ENCODE measurements at regions not wholly inside any gene's neighbourhood (a gene's known extent, or its start where the extent isn't known, plus 50 kb on each side); places are given as distances from the start of the nearest gene placed in this dataset.

GRCh38 chr10:117441812-117442443, 66.7 kb upstream of the PDZD8 start:
- no peak for DNase-seq
- TF ChIP-seq POLR2AphosphoS5 (IDR thresholded peaks at IDR 0.05; ENCODE audit: low read depth, low read length) (no peak), GABPA (IDR thresholded peaks at IDR 0.05; ENCODE audit: low read depth) (no peak), YY1 (IDR thresholded peaks at IDR 0.05; ENCODE audit: low read depth) (no peak), RAD21 (IDR thresholded peaks at IDR 0.05; ENCODE audit: low read length) (no peak), FOSL2 (IDR thresholded peaks at IDR 0.05; ENCODE audit: borderline replicate concordance, low read depth) (no peak), USF2 (IDR thresholded peaks at IDR 0.05; ENCODE audit: borderline replicate concordance, low read depth, low read length) (no peak), FOXJ3 (CRISPR knock-in tag; IDR thresholded peaks at IDR 0.05) (no peak)
- Histone ChIP-seq H3K4me1 (ENCODE audit: control insufficient read depth in 1 of 2, insufficient read depth in 2 of 2, low read depth in 1 of 2, low read length in 1 of 2) (no peaks in the 10 kb centered on the region; a peak in 1 of 4 replicates), H3K4me2 (no peak overlapping the region), H4K20me1 (ENCODE audit: insufficient read depth) (no peaks in the 10 kb centered on the region), H3K9me3 (no peaks in the 10 kb centered on the region), H3K9ac (no peak overlapping the region), H3F3A (replicated peaks; ENCODE audit: insufficient read depth) (no peaks in the 10 kb centered on the region), H2AFZ (ENCODE audit: low read depth) (no peak overlapping the region), H3K79me2 (ENCODE audit: insufficient read depth) (no peaks in the 10 kb centered on the region), H3K36me3 (replicated peaks in 1 of 2; ENCODE audit: control insufficient read depth in 1 of 2, insufficient read depth in 2 of 2, low read length in 1 of 2) (no peaks in the 10 kb centered on the region), H3K27ac (ENCODE audit: low read depth in 2 of 2, low read length in 1 of 2) (no peak overlapping the region), H3K4me3 (ENCODE audit: low read depth in 2 of 2, low read length in 1 of 2) (no peak overlapping the region), H3K9me2 (no peaks in the 10 kb centered on the region), H3K27me3 (ENCODE audit: insufficient read depth) (no peaks in the 10 kb centered on the region)
- 38% methylated on average over 6 of the region's 6 CpGs for WGBS (ENCODE audit: low lambda C conversion rate)
- CTCF ChIA-PET, result interaction anchor here (0.9 to 3.8 kb wide), 18 partner anchors 11 to 1018 kb away, joined by 3 to 67 read pairs (median 5); no protein-coding TSS in a partner anchor
- POLR2A ChIA-PET, result no interaction called here

GRCh38 chr10:117441361-117441760, 66.1 kb upstream of the PDZD8 start:
- no peaks in the 10 kb centered on the region for H3K27me3 ChIP-seq (ENCODE audit: insufficient read depth)
- no peak overlapping the region for H3K4me3 ChIP-seq (ENCODE audit: low read depth in 2 of 2, low read length in 1 of 2)
- H3K4me1 ChIP-seq (ENCODE audit: control insufficient read depth in 1 of 2, insufficient read depth in 2 of 2, low read depth in 1 of 2, low read length in 1 of 2), result no peaks in the 10 kb centered on the region; a peak in 1 of 4 replicates
- H3F3A ChIP-seq (replicated peaks; ENCODE audit: insufficient read depth), result no peaks in the 10 kb centered on the region
- H3K9ac ChIP-seq, result no peak overlapping the region
- no peak overlapping the region for H3K4me2 ChIP-seq
- ChIA-PET CTCF (interaction anchor here (2.0 to 3.8 kb wide), 3 partner anchors 10 to 1018 kb away, joined by 9 to 67 read pairs (median 59); no protein-coding TSS in a partner anchor), POLR2A (no interaction called here)
- H3K9me3 ChIP-seq, result no peaks in the 10 kb centered on the region
- no peaks in the 10 kb centered on the region for H3K9me2 ChIP-seq
- H4K20me1 ChIP-seq (ENCODE audit: insufficient read depth), result no peaks in the 10 kb centered on the region
- TF ChIP-seq NFIC (IDR thresholded peaks at IDR 0.05; ENCODE audit: borderline replicate concordance) (no peak), RCOR1 (IDR thresholded peaks at IDR 0.05; ENCODE audit: low read length) (no peak), TAF1 (IDR thresholded peaks at IDR 0.05; ENCODE audit: borderline replicate concordance, low read depth, low read length) (no peak), MAX (IDR thresholded peaks at IDR 0.05; ENCODE audit: low read depth) (no peak), FOSL2 (IDR thresholded peaks at IDR 0.05; ENCODE audit: borderline replicate concordance, low read depth) (no peak), NRF1 (IDR thresholded peaks at IDR 0.05; ENCODE audit: low read depth, low read length) (no peak), POLR2AphosphoS5 (IDR thresholded peaks at IDR 0.05; ENCODE audit: low read depth, low read length) (no peak), TCF12 (IDR thresholded peaks at IDR 0.05) (no peak), FOXM1 (IDR thresholded peaks at IDR 0.05; ENCODE audit: low read depth) (no peak), YY1 (IDR thresholded peaks at IDR 0.05; ENCODE audit: low read depth) (no peak), RXRA (IDR thresholded peaks at IDR 0.05; ENCODE audit: borderline replicate concordance, low read depth) (no peak), GATA2 (CRISPR knock-in tag; IDR thresholded peaks at IDR 0.05) (no peak), CTCF (IDR thresholded peaks at IDR 0.05) (no peak), EP300 (IDR thresholded peaks at IDR 0.05; ENCODE audit: borderline replicate concordance in 1 of 2, low read depth in 1 of 2, low read length in 1 of 2) (no peak)
- H3K27ac ChIP-seq (ENCODE audit: low read depth in 2 of 2, low read length in 1 of 2), result no peak overlapping the region
- 42% methylated on average over 5 of the region's 6 CpGs for WGBS (ENCODE audit: low lambda C conversion rate)
- no peak for DNase-seq
- H3K79me2 ChIP-seq (ENCODE audit: insufficient read depth), result no peaks in the 10 kb centered on the region
- no peak overlapping the region for H2AFZ ChIP-seq (ENCODE audit: low read depth)
- no peaks in the 10 kb centered on the region for H3K36me3 ChIP-seq (replicated peaks in 1 of 2; ENCODE audit: control insufficient read depth in 1 of 2, insufficient read depth in 2 of 2, low read length in 1 of 2)

Measured in SK-N-SH (cell line).